Gastrocnemius medialis (tissue), 4 donors: ENCODE measurements at regions not wholly inside any gene's neighbourhood (a gene's known extent, or its start where the extent isn't known, plus 50 kb on each side); places are given as distances from the start of the nearest gene placed in this dataset.

ENCODE experiments used
- ATAC-seq, 2 donors: fragments of 150-250 bp; one replicate each; pipeline ENCODE4 v1.9.1; 2016
- DNase-seq, 2 donors: peaks; one replicate each; pipeline ENCODE4 v3.0.0-alpha.2; 2019
- H3K27ac ChIP-seq, 4 donors: fragments of 200-600 bp; sonication (generic); 1 replicate in 1 of 4; 2 replicates in 3 of 4; pipeline ENCODE4 v1.5.1; 2016 to 2018; ENCODE audit warnings: mild to moderate bottlenecking in 2 of 4, moderate library complexity in 1 of 4
- H3K27me3 ChIP-seq, 3 donors: fragments of 200-600 bp; sonication (generic) in 2 of 3; 1 replicate in 1 of 3; 2 replicates in 2 of 3; pipeline versions ENCODE4 v1.5.1 to v1.6.0; 2016 to 2019; ENCODE audit warnings: mild to moderate bottlenecking in 1 of 3, moderate library complexity in 1 of 3
- H3K36me3 ChIP-seq, 2 donors: fragments of 200-600 bp; sonication (generic) in 1 of 2; one replicate each; pipeline ENCODE4 v1.5.1; 2017 to 2018
- H3K4me1 ChIP-seq, 2 donors: fragments of 200-600 bp; sonication (generic) in 1 of 2; one replicate each; pipeline ENCODE4 v1.5.1; 2016 to 2017; ENCODE audit warnings: mild to moderate bottlenecking in 2 of 2
- H3K4me3 ChIP-seq, 4 donors: fragments of 200-600 bp; sonication (generic) in 3 of 4; 1 replicate in 1 of 4; 2 replicates in 3 of 4; pipeline ENCODE4 v1.5.1; 2016 to 2019; ENCODE audit warnings: mild to moderate bottlenecking in 2 of 4
- H3K9me3 ChIP-seq, 3 donors: fragments of 200-600 bp; sonication (generic) in 2 of 3; 1 replicate in 1 of 3; 2 replicates in 2 of 3; pipeline ENCODE4 v1.5.1; 2016 to 2019
- CTCF ChIP-seq, 5 experiments: fragments of 450-650 bp in 3 of 5; fragments of 200-600 bp in 2 of 5; sonication (generic) in 2 of 5; IDR thresholded peaks in 4 of 5; conservative IDR thresholded peaks in 1 of 5; 1 replicate in 4 of 5; 2 replicates in 1 of 5; pipeline ENCODE4 v1.5.1; 2016 to 2019; ENCODE audit warnings: antibody characterized with exemption in 5 of 5, mild to moderate bottlenecking in 3 of 5, moderate library complexity in 3 of 5
- POLR2A ChIP-seq, 2 donors: fragments of 450-650 bp; IDR thresholded peaks; one replicate each; pipeline ENCODE4 v1.6.1; 2017; ENCODE audit warnings: antibody characterized with exemption in 2 of 2, mild to moderate bottlenecking in 2 of 2, moderate library complexity in 2 of 2
- in situ Hi-C, 4 donors: fragments of 200-750 bp; cut with MboI; loops; one replicate each; pipeline versions ENCODE4 v1.15.0 to v1.8.0; 2017; ENCODE audit warnings: low sequenced_read_pairs in 4 of 4
- intact Hi-C: fragments of 100-400 bp; cut with DNase I; formaldehyde crosslinking; loops from one replicate; pipeline ENCODE4 v1.15.1; 2023; ENCODE audit warnings: low total_unique reads

- intact Hi-C loops = no loop called here
- H3K27me3 ChIP-seq = no peaks in the 10 kb centered on the region
- DNase-seq (no peak), ATAC-seq (no peak)
- TF ChIP-seq CTCF (IDR thresholded peaks at IDR 0.05 in 4 of 5, conservative IDR thresholded peaks at IDR 0.05 in 1 of 5) = no peak
- no peak for TF ChIP-seq POLR2A (IDR thresholded peaks at IDR 0.05)
- no peaks in the 10 kb centered on the region for H3K9me3 ChIP-seq
- H3K4me1 ChIP-seq = no peaks in the 10 kb centered on the region
- no peak overlapping the region for H3K27ac ChIP-seq
- in situ Hi-C loops = loop anchor here in 1 of 4 donors (25.0 kb wide), 1 partner anchor 428 kb away; no protein-coding TSS in a partner anchor
- no peaks in the 10 kb centered on the region for H3K36me3 ChIP-seq
- no peak overlapping the region for H3K4me3 ChIP-seq
These were observed 343.1 kb upstream of the MEX3C start for GRCh38 chr18:51540562-51540961.

- Histone ChIP-seq H3K27me3 (no peaks in the 10 kb centered on the region), H3K4me3 (no peak overlapping the region), H3K27ac (no peak overlapping the region), H3K36me3 (no peaks in the 10 kb centered on the region), H3K9me3 (no peaks in the 10 kb centered on the region), H3K4me1 (no peaks in the 10 kb centered on the region)
- no peak for DNase-seq
- in situ Hi-C loops = loop anchor here in 1 of 4 donors (25.0 kb wide), 1 partner anchor 429 kb away; no protein-coding TSS in a partner anchor
- intact Hi-C loops = no loop called here
- ATAC-seq = no peak
- TF ChIP-seq CTCF (IDR thresholded peaks at IDR 0.05 in 4 of 5, conservative IDR thresholded peaks at IDR 0.05 in 1 of 5) (no peak), POLR2A (IDR thresholded peaks at IDR 0.05) (no peak)
These were observed 343.7 kb upstream of the MEX3C start for GRCh38 chr18:51541230-51541629.

- Histone ChIP-seq H3K9me3 (no peaks in the 10 kb centered on the region), H3K27me3 (no peaks in the 10 kb centered on the region), H3K4me1 (no peaks in the 10 kb centered on the region), H3K4me3 (no peak overlapping the region), H3K36me3 (no peaks in the 10 kb centered on the region), H3K27ac (no peak overlapping the region)
- ATAC-seq (no peak), DNase-seq (no peak)
- in situ Hi-C loops = loop anchor here in 1 of 4 donors (25.0 kb wide), 1 partner anchor 431 kb away; no protein-coding TSS in a partner anchor
- intact Hi-C loops = no loop called here
- TF ChIP-seq CTCF (IDR thresholded peaks at IDR 0.05 in 4 of 5, conservative IDR thresholded peaks at IDR 0.05 in 1 of 5) (no peak), POLR2A (IDR thresholded peaks at IDR 0.05) (no peak)
These were observed 346.2 kb upstream of the MEX3C start for GRCh38 chr18:51543658-51544155.

- intact Hi-C loops = no loop called here
These were observed 348.0 kb upstream of the MEX3C start for GRCh38 chr18:51545446-51545845.

More at GRCh38 chr18:51545446-51545845, 348.0 kb upstream of the MEX3C start:
- ATAC-seq = no peak
- H3K27ac ChIP-seq = no peak overlapping the region
- in situ Hi-C loops = loop anchor here in 1 of 4 donors (25.0 kb wide), 1 partner anchor 433 kb away; no protein-coding TSS in a partner anchor
- DNase-seq = no peak
- no peaks in the 10 kb centered on the region for H3K4me1 ChIP-seq
- TF ChIP-seq CTCF (IDR thresholded peaks at IDR 0.05 in 4 of 5, conservative IDR thresholded peaks at IDR 0.05 in 1 of 5) (no peak), POLR2A (IDR thresholded peaks at IDR 0.05) (no peak)
- H3K4me3 ChIP-seq = no peak overlapping the region
- no peaks in the 10 kb centered on the region for H3K27me3 ChIP-seq
- no peaks in the 10 kb centered on the region for H3K36me3 ChIP-seq
- H3K9me3 ChIP-seq = no peaks in the 10 kb centered on the region
